GM18870 (cell line): ENCODE measurements at regions not wholly inside any gene's neighbourhood (a gene's known extent, or its start where the extent isn't known, plus 50 kb on each side); places are given as distances from the start of the nearest gene placed in this dataset.
"Not testable (repeated sequence)": the region's sequence is repeated elsewhere in the genome, so short reads cannot be mapped to it uniquely, and the experiment has no call there.

Source experiments
- ATAC-seq: cut with Tn5 transposase; IDR thresholded peaks from one replicate; pipeline ENCODE4 v1.9.1; 2021; ENCODE audit warnings: moderate library complexity; ENCODE audit not compliant: unreplicated experiment

GRCh38 chr11:129631201-129631600 is 184.4 kb upstream of the TMEM45B start:
- ATAC-seq = no peak

GRCh38 chr11:129636926-129637325 is 178.7 kb upstream of the TMEM45B start:
- no peak for ATAC-seq

GRCh38 chr11:129637473-129637872 is 178.2 kb upstream of the TMEM45B start:
- no peak for ATAC-seq

GRCh38 chr11:129637983-129638776 is 177.5 kb upstream of the TMEM45B start:
- ATAC-seq = no peak

- no peak for ATAC-seq
Observed at GRCh38 chr11:129639300-129639699, 176.3 kb upstream of the TMEM45B start.

GRCh38 chr11:129640671-129641070 is 175.0 kb upstream of the TMEM45B start:
- ATAC-seq = no peak

- ATAC-seq = no peak
Observed at GRCh38 chr11:129643031-129643721, 172.5 kb upstream of the TMEM45B start.

GRCh38 chr11:129644326-129644725 is 171.3 kb upstream of the TMEM45B start:
- ATAC-seq = no peak

- no peak for ATAC-seq
Observed at GRCh38 chr11:129645943-129646342, 169.7 kb upstream of the TMEM45B start.

- ATAC-seq = not testable (repeated sequence)
Observed at GRCh38 chr11:129650044-129650443, 165.6 kb upstream of the TMEM45B start.

- no peak for ATAC-seq
Observed at GRCh38 chr11:129652835-129653234, 162.8 kb upstream of the TMEM45B start.

- ATAC-seq = no peak
Observed at GRCh38 chr11:129655247-129655832, 160.3 kb upstream of the TMEM45B start.

- ATAC-seq = no peak
Observed at GRCh38 chr11:129657866-129658525, 157.7 kb upstream of the TMEM45B start.

GRCh38 chr11:129658526-129658867 is 157.2 kb upstream of the TMEM45B start:
- no peak for ATAC-seq

- ATAC-seq = no peak
Observed at GRCh38 chr11:129680907-129681306, 134.7 kb upstream of the TMEM45B start.

- ATAC-seq = no peak
Observed at GRCh38 chr11:129681344-129682114, 134.1 kb upstream of the TMEM45B start.

- ATAC-seq = no peak
Observed at GRCh38 chr11:129686269-129686668, 129.4 kb upstream of the TMEM45B start.

GRCh38 chr11:129691142-129691541 is 124.5 kb upstream of the TMEM45B start:
- no peak for ATAC-seq

- ATAC-seq = no peak
Observed at GRCh38 chr11:129694538-129694937, 121.1 kb upstream of the TMEM45B start.

GRCh38 chr11:129694966-129695365 is 120.7 kb upstream of the TMEM45B start:
- no peak for ATAC-seq
